ENCODE measurements at regions not wholly inside any gene's neighbourhood (a gene's known extent, or its start where the extent isn't known, plus 50 kb on each side); places are given as distances from the start of the nearest gene placed in this dataset.

DNA sequence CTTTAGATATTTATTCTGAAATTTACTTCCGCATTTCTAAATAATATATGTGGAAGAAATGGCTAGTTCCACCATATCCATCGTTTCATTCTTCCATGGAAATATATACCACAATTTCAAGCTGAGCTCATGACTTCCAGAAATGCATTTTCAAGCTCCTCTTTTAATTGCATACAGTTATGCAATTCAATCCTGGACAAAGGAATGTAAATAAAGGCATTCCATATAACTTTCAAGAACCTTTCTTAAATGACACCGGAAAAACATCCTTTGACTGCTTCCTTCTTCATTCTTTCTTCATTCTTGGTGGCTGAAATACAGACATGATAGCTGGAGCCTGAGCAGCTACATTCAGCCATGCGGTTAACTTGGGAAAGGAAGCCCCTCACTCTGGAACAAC is 185.2 kb upstream of the GADL1 start:
- Histone ChIP-seq H3K27ac (no peak overlapping the region), H3K4me1 (no peaks in the 10 kb centered on the region)

DNA sequence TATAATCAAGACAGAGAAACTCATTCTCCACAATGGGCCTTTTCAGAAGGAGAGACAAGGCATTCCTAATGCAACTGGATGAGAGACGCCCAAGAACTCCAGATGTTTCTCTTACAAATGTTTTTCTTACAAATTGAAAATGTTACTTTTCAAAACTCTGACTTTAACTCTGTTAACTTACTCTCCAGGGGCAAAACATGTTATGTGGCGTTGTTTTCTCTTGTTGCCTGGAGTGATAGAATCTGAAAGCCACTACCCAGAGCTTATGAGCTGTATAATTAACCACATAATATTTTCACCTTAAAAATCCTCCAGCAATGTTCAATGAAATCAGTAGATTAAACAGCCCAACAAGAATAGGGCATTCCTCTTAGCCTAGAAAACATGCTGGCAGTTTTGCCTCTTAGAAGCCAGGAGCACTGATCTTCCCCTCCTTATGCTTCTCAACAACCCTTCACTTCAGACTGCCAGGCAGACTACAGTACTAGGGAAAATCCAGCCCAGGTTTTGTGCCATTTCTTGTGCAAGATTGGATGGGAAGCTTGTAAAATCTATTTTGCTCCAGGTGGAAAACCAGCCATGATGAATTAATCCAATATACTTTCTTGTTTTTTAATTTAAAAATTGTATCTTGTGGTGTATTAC is 186.7 kb upstream of the GADL1 start:
- no peaks in the 10 kb centered on the region for H3K36me3 ChIP-seq
- H3K4me3 ChIP-seq: no peak overlapping the region
- no peaks in the 10 kb centered on the region for H3K9me3 ChIP-seq
- no peaks in the 10 kb centered on the region for H3K27me3 ChIP-seq
- H3K4me1 ChIP-seq: no peaks in the 10 kb centered on the region
- TF ChIP-seq, protein P1, sequence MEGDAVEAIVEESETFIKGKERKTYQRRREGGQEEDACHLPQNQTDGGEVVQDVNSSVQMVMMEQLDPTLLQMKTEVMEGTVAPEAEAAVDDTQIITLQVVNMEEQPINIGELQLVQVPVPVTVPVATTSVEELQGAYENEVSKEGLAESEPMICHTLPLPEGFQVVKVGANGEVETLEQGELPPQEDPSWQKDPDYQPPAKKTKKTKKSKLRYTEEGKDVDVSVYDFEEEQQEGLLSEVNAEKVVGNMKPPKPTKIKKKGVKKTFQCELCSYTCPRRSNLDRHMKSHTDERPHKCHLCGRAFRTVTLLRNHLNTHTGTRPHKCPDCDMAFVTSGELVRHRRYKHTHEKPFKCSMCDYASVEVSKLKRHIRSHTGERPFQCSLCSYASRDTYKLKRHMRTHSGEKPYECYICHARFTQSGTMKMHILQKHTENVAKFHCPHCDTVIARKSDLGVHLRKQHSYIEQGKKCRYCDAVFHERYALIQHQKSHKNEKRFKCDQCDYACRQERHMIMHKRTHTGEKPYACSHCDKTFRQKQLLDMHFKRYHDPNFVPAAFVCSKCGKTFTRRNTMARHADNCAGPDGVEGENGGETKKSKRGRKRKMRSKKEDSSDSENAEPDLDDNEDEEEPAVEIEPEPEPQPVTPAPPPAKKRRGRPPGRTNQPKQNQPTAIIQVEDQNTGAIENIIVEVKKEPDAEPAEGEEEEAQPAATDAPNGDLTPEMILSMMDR (IDR thresholded peaks at IDR 0.05): no peak
- TF ChIP-seq POLR2A (IDR thresholded peaks at IDR 0.05): no peak
- DNase-seq: no peak
- no peak overlapping the region for H3K27ac ChIP-seq

More for the DNA sequence above, 185.2 kb upstream of the GADL1 start:
- TF ChIP-seq POLR2A (IDR thresholded peaks at IDR 0.05): no peak
- TF ChIP-seq, protein P1 (IDR thresholded peaks at IDR 0.05): no peak
- no peak for DNase-seq
- Histone ChIP-seq H3K9me3 (no peaks in the 10 kb centered on the region), H3K4me3 (no peak overlapping the region), H3K27me3 (no peaks in the 10 kb centered on the region), H3K36me3 (no peaks in the 10 kb centered on the region)

- H3K27ac ChIP-seq: no peak overlapping the region
- TF ChIP-seq POLR2A (IDR thresholded peaks at IDR 0.05): no peak
- TF ChIP-seq, protein P1 (IDR thresholded peaks at IDR 0.05): no peak
These were observed 191.7 kb upstream of the GADL1 start for GRCh38 chr3:31086148-31086547.

DNA sequence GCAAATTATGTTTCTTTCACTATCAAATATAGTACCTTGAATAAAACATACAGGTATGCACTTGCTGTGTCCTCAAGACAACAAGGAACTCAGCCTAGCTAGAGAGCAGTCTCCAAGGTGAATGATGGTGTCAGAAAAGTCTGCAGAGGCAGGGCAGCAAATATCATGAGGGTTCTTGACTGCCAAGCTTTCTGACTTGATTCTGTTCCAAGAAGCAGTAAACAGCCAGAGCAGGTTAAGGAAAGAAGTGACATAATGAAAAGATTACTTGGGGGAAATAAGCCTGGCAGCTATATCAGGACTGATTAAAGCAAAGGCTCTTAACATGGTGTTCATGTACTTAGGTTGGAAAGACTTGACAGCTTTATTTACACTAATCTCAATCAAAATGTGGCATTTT is 192.2 kb upstream of the GADL1 start:
- no peak for TF ChIP-seq POLR2A (IDR thresholded peaks at IDR 0.05)
- TF ChIP-seq, protein P1 (IDR thresholded peaks at IDR 0.05): no peak
- H3K9me3 ChIP-seq: no peaks in the 10 kb centered on the region
- no peak overlapping the region for H3K4me3 ChIP-seq
- no peak overlapping the region for H3K27ac ChIP-seq
- no peak for DNase-seq
- no peaks in the 10 kb centered on the region for H3K4me1 ChIP-seq
- H3K27me3 ChIP-seq: no peaks in the 10 kb centered on the region
- no peaks in the 10 kb centered on the region for H3K36me3 ChIP-seq

More at GRCh38 chr3:31086148-31086547, 191.7 kb upstream of the GADL1 start:
- DNase-seq: no peak
- Histone ChIP-seq H3K27me3 (no peaks in the 10 kb centered on the region), H3K4me1 (no peaks in the 10 kb centered on the region), H3K4me3 (no peak overlapping the region), H3K9me3 (no peaks in the 10 kb centered on the region), H3K36me3 (no peaks in the 10 kb centered on the region)

DNA sequence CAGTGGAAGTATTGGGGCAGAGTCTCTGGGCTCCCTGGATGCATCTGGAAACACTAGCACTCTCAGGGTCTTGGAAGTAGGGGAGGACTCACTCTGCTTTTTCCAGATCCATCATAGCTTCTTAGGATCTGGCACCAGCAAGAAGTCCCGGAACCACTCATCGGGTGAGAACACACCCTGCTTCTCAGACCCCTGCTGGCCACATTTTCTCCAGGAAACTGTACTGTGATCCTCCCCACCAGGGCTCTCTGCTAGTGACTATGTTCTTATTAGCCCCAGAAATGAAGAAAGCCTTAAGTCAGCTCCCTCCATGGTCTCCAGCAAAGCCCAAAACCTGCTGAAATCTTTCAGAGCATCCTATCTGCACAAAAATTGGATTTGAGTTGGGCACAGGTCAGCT is 197.3 kb upstream of the GADL1 start:
- no peaks in the 10 kb centered on the region for H3K9me3 ChIP-seq
- no peak for TF ChIP-seq POLR2A (IDR thresholded peaks at IDR 0.05)
- TF ChIP-seq, protein P1 (IDR thresholded peaks at IDR 0.05): no peak
- no peaks in the 10 kb centered on the region for H3K4me1 ChIP-seq
- H3K27me3 ChIP-seq: no peaks in the 10 kb centered on the region
- no peak overlapping the region for H3K4me3 ChIP-seq
- DNase-seq: no peak
- no peak overlapping the region for H3K27ac ChIP-seq
- no peaks in the 10 kb centered on the region for H3K36me3 ChIP-seq

All from Peyer's patch (tissue), 4 donors.